WERI-Rb-1 (cell line): ENCODE measurements at regions not wholly inside any gene's neighbourhood (a gene's known extent, or its start where the extent isn't known, plus 50 kb on each side); places are given as distances from the start of the nearest gene placed in this dataset.

Experiments
- DNase-seq: peaks from one replicate; pipeline ENCODE4 v3.0.0-alpha.2; 2020
- H3K27ac ChIP-seq: fragments of 250-450 bp; sonication (Bioruptor Pico); 2 replicates; pipeline ENCODE4 v1.5.1; 2020; ENCODE audit warnings: mild to moderate bottlenecking, moderate library complexity
- H3K27me3 ChIP-seq: fragments of 250-450 bp; sonication (Bioruptor Pico); 2 replicates; pipeline ENCODE4 v1.5.1; 2021; ENCODE audit warnings: mild to moderate bottlenecking, low read depth, moderate library complexity; ENCODE audit not compliant: insufficient read depth, severe bottlenecking
- H3K36me3 ChIP-seq: fragments of 250-450 bp; sonication (Bioruptor Pico); 2 replicates; pipeline ENCODE4 v1.5.1; 2020; ENCODE audit warnings: mild to moderate bottlenecking, moderate library complexity
- H3K4me3 ChIP-seq: 2 replicates; pipeline ENCODE4 v1.5.1; 2011; ENCODE audit warnings: low read depth, mild to moderate bottlenecking, control low read depth, low read length
- H3K9me3 ChIP-seq: fragments of 250-450 bp; sonication (Bioruptor Pico); 2 replicates; pipeline ENCODE4 v1.5.1; 2021; ENCODE audit warnings: mild to moderate bottlenecking, moderate library complexity; ENCODE audit not compliant: severe bottlenecking
- CTCF ChIP-seq: IDR thresholded peaks from 2 replicates; pipeline ENCODE4 v1.5.1; 2011; ENCODE audit warnings: low read depth, mild to moderate bottlenecking, control low read depth, inconsistent platforms, low read length

GRCh38 chr4:35464964-35465528, 779.3 kb downstream of the ARAP2 start:
- no peaks in the 10 kb centered on the region for H3K36me3 ChIP-seq
- H3K27me3 ChIP-seq = no peaks in the 10 kb centered on the region
- H3K9me3 ChIP-seq = no peaks in the 10 kb centered on the region
- TF ChIP-seq CTCF = no peak
- no peak for DNase-seq
- H3K27ac ChIP-seq = no peak overlapping the region
- H3K4me3 ChIP-seq = no peak overlapping the region

- Histone ChIP-seq H3K36me3 (no peaks in the 10 kb centered on the region), H3K4me3 (no peak overlapping the region), H3K9me3 (no peaks in the 10 kb centered on the region), H3K27me3 (no peaks in the 10 kb centered on the region), H3K27ac (no peak overlapping the region)
- DNase-seq = no peak
- no peak for TF ChIP-seq CTCF
Measured at GRCh38 chr4:35491093-35491492, 753.2 kb downstream of the ARAP2 start.

- H3K27ac ChIP-seq = no peak overlapping the region
- H3K4me3 ChIP-seq = no peak overlapping the region
- H3K36me3 ChIP-seq = no peaks in the 10 kb centered on the region
- no peak for TF ChIP-seq CTCF
- DNase-seq = no peak
- H3K9me3 ChIP-seq = no peaks in the 10 kb centered on the region
- no peaks in the 10 kb centered on the region for H3K27me3 ChIP-seq
Measured at GRCh38 chr4:35493977-35494376, 750.3 kb downstream of the ARAP2 start.

GRCh38 chr4:35494955-35495354, 749.4 kb downstream of the ARAP2 start:
- Histone ChIP-seq H3K4me3 (no peak overlapping the region), H3K27me3 (no peaks in the 10 kb centered on the region), H3K9me3 (no peaks in the 10 kb centered on the region), H3K36me3 (no peaks in the 10 kb centered on the region), H3K27ac (no peak overlapping the region)
- DNase-seq = no peak
- TF ChIP-seq CTCF = no peak

GRCh38 chr4:35500812-35501211, 743.5 kb downstream of the ARAP2 start:
- Histone ChIP-seq H3K4me3 (no peak overlapping the region), H3K9me3 (no peaks in the 10 kb centered on the region), H3K36me3 (no peaks in the 10 kb centered on the region), H3K27me3 (no peaks in the 10 kb centered on the region), H3K27ac (no peak overlapping the region)
- DNase-seq = no peak
- TF ChIP-seq CTCF = no peak

GRCh38 chr4:35503435-35503834, 740.9 kb downstream of the ARAP2 start:
- no peak for DNase-seq
- TF ChIP-seq CTCF = no peak
- no peaks in the 10 kb centered on the region for H3K9me3 ChIP-seq
- H3K27ac ChIP-seq = no peak overlapping the region
- no peaks in the 10 kb centered on the region for H3K27me3 ChIP-seq
- H3K4me3 ChIP-seq = no peak overlapping the region
- H3K36me3 ChIP-seq = no peaks in the 10 kb centered on the region
